ENCODE measurements at regions not wholly inside any gene's neighbourhood (a gene's known extent, or its start where the extent isn't known, plus 50 kb on each side); places are given as distances from the start of the nearest gene placed in this dataset.

DNA sequence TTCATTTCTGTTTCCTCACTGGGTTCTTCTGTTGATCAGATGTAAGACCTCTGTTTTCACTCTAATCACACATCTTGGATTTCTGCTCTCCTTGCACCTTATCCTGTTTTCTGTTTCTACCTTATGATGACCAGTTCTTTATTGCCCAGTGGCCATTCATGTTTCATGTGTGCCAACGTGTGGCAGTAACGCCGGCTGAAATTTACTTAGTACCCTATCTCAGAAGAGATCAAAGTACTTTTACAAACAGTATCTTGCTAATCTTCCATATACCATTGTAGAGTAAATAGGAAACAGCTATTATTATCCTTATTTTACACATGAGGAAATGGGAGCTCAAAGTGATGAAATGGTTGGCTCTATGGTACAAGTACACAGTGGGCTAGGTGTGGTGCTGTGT, 74.0 kb downstream of the GATA3 start:
- Histone ChIP-seq H2AFZ (ENCODE audit: low read depth, low read length, severe bottlenecking) (no peak overlapping the region), H3K27ac (ENCODE audit: low read depth, low read length) (no peak overlapping the region), H3K4me2 (ENCODE audit: low read depth, low read length, poor library complexity, severe bottlenecking) (no peak overlapping the region), H3K9me3 (ENCODE audit: insufficient read depth, low read length) (no peaks in the 10 kb centered on the region), H3K79me2 (ENCODE audit: insufficient read depth, low read length) (no peaks in the 10 kb centered on the region), H4K20me1 (ENCODE audit: low read depth, low read length) (no peaks in the 10 kb centered on the region), H3K27me3 (ENCODE audit: low read length) (no peaks in the 10 kb centered on the region), H3K36me3 (ENCODE audit: low read length) (no peaks in the 10 kb centered on the region), H3F3A (ENCODE audit: insufficient read depth) (no peaks in the 10 kb centered on the region), H3K9ac (ENCODE audit: low read length) (no peak overlapping the region), H3K9me2 (replicated peaks; ENCODE audit: insufficient read depth, low read length) (no peaks in the 10 kb centered on the region), H3K4me3 (ENCODE audit: insufficient read depth, low read length, poor library complexity, severe bottlenecking) (no peak overlapping the region)
- TF ChIP-seq, protein P1, sequence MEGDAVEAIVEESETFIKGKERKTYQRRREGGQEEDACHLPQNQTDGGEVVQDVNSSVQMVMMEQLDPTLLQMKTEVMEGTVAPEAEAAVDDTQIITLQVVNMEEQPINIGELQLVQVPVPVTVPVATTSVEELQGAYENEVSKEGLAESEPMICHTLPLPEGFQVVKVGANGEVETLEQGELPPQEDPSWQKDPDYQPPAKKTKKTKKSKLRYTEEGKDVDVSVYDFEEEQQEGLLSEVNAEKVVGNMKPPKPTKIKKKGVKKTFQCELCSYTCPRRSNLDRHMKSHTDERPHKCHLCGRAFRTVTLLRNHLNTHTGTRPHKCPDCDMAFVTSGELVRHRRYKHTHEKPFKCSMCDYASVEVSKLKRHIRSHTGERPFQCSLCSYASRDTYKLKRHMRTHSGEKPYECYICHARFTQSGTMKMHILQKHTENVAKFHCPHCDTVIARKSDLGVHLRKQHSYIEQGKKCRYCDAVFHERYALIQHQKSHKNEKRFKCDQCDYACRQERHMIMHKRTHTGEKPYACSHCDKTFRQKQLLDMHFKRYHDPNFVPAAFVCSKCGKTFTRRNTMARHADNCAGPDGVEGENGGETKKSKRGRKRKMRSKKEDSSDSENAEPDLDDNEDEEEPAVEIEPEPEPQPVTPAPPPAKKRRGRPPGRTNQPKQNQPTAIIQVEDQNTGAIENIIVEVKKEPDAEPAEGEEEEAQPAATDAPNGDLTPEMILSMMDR (IDR thresholded peaks at IDR 0.05; ENCODE audit: insufficient read depth, low read length, poor library complexity, severe bottlenecking), result no peak
- TF ChIP-seq EZH2phosphoT487 (conservative IDR thresholded peaks at IDR 0.05; ENCODE audit: low read length), result no peak

DNA sequence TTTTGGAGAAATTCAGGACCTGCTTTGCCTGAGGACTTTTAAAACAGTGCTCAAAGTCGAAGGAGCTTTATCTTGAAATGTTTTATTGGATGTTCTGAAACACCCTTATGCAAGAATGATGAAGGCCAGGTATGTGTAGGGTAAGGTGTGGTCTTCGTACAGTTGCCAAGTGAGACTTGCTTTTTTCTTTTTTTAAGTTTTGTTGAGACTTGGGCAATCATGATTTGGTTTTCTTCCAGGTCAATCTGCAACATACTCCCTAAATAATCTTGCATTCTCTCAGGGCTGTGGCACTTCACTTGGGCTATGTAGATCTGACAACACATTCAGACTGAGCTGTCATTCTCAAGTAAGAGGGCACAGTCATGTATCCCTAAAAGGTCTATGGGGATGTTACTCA, 75.0 kb downstream of the GATA3 start:
- Histone ChIP-seq H3K27me3 (ENCODE audit: low read length) (no peaks in the 10 kb centered on the region), H3F3A (ENCODE audit: insufficient read depth) (no peaks in the 10 kb centered on the region), H3K36me3 (ENCODE audit: low read length) (no peaks in the 10 kb centered on the region), H3K4me3 (ENCODE audit: insufficient read depth, low read length, poor library complexity, severe bottlenecking) (no peak overlapping the region), H3K9me2 (replicated peaks; ENCODE audit: insufficient read depth, low read length) (no peaks in the 10 kb centered on the region), H4K20me1 (ENCODE audit: low read depth, low read length) (no peaks in the 10 kb centered on the region), H3K27ac (ENCODE audit: low read depth, low read length) (no peak overlapping the region), H3K9ac (ENCODE audit: low read length) (no peak overlapping the region), H3K79me2 (ENCODE audit: insufficient read depth, low read length) (no peaks in the 10 kb centered on the region), H3K4me2 (ENCODE audit: low read depth, low read length, poor library complexity, severe bottlenecking) (no peak overlapping the region), H3K9me3 (ENCODE audit: insufficient read depth, low read length) (no peaks in the 10 kb centered on the region), H2AFZ (ENCODE audit: low read depth, low read length, severe bottlenecking) (no peak overlapping the region)
- TF ChIP-seq, protein P1 (IDR thresholded peaks at IDR 0.05; ENCODE audit: insufficient read depth, low read length, poor library complexity, severe bottlenecking), result no peak
- no peak for TF ChIP-seq EZH2phosphoT487 (conservative IDR thresholded peaks at IDR 0.05; ENCODE audit: low read length)

DNA sequence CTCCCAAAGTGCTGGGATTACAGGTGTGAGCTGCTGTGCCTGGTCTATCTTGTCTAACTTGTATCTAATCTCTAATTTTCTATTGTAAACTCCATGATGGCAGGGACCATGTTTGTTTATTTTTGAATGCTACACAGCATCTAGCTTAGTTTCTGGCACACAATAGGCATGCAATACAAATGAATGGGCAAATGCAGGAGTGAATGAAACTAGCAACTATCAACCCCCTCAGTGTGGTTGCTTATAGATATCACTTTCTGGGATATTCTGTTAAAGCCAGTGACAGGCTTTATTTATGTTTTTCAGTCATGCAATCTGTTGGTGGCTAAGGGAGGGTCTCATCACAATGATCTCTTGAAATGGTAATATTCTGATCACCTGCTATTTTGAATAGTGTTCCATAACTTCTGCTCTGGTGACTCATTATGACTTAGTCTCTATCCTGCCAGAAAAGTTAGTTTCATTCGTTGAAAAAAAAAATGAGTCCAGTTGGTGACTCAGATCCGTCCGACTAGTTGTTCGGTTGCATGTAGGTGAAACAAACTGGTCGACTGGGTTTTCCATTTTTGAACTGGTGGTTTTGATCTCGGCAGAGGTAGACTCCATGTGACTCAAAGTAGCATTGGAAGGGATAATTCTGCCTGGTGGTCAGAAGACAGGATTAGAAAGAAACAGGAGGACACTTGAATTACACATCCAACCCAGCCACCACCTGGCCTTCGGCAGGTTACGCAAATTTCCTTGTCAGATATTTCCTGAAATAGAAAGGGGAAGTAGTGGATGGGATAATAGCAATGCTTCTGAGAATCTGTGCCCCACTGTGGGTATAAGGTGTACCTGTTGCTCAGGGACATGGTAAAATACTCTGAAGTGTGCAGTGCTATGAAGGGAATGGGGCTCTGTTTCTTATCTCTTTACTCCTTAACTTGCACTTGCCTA, 76.8 kb downstream of the GATA3 start:
- H3K27me3 ChIP-seq (ENCODE audit: low read length), result no peaks in the 10 kb centered on the region
- no peaks in the 10 kb centered on the region for H3F3A ChIP-seq (ENCODE audit: insufficient read depth)
- TF ChIP-seq, protein P1 (IDR thresholded peaks at IDR 0.05; ENCODE audit: insufficient read depth, low read length, poor library complexity, severe bottlenecking), result no peak
- TF ChIP-seq EZH2phosphoT487 (conservative IDR thresholded peaks at IDR 0.05; ENCODE audit: low read length), result no peak
- no peaks in the 10 kb centered on the region for H4K20me1 ChIP-seq (ENCODE audit: low read depth, low read length)
- no peaks in the 10 kb centered on the region for H3K9me3 ChIP-seq (ENCODE audit: insufficient read depth, low read length)
- no peak overlapping the region for H3K9ac ChIP-seq (ENCODE audit: low read length)
- H2AFZ ChIP-seq (ENCODE audit: low read depth, low read length, severe bottlenecking), result no peak overlapping the region
- H3K79me2 ChIP-seq (ENCODE audit: insufficient read depth, low read length), result no peaks in the 10 kb centered on the region
- H3K9me2 ChIP-seq (replicated peaks; ENCODE audit: insufficient read depth, low read length), result no peaks in the 10 kb centered on the region
- no peak overlapping the region for H3K27ac ChIP-seq (ENCODE audit: low read depth, low read length)
- no peak overlapping the region for H3K4me3 ChIP-seq (ENCODE audit: insufficient read depth, low read length, poor library complexity, severe bottlenecking)
- no peak overlapping the region for H3K4me2 ChIP-seq (ENCODE audit: low read depth, low read length, poor library complexity, severe bottlenecking)
- no peaks in the 10 kb centered on the region for H3K36me3 ChIP-seq (ENCODE audit: low read length)
